ENCODE measurements at regions not wholly inside any gene's neighbourhood (a gene's known extent, or its start where the extent isn't known, plus 50 kb on each side); places are given as distances from the start of the nearest gene placed in this dataset.
"Not testable (repeated sequence)": the region's sequence is repeated elsewhere in the genome, so short reads cannot be mapped to it uniquely, and the experiment has no call there.

GRCh38 chr2:149754722-149755121 is 167.1 kb upstream of the MMADHC start:
- H2BK12ac ChIP-seq (ENCODE audit: insufficient read length, low read depth, low read length); H3K4me2 ChIP-seq (ENCODE audit: insufficient read depth, insufficient read length, low read length); H4K5ac ChIP-seq (ENCODE audit: insufficient read length, low read depth, low read length); H3K9ac ChIP-seq (ENCODE audit: extremely low read depth, insufficient read length, low read length); H3K14ac ChIP-seq (ENCODE audit: insufficient read depth, low read length); H3K27ac ChIP-seq (ENCODE audit: insufficient read length, low read depth, low read length); H2AFZ ChIP-seq (ENCODE audit: low read length); H3K27me3 Mint-ChIP-seq (ENCODE audit: low read depth); H2AK5ac ChIP-seq (ENCODE audit: insufficient read length, low read length); H3K4me1 Mint-ChIP-seq; H3K4me3 Mint-ChIP-seq; H3K79me2 ChIP-seq (ENCODE audit: insufficient read depth, low read length); H3K23me2 ChIP-seq (ENCODE audit: insufficient read length, low read depth, low read length, poor library complexity, severe bottlenecking); H2BK15ac ChIP-seq (ENCODE audit: low read depth, low read length); H3T11ph ChIP-seq (ENCODE audit: low read length); H4K20me1 ChIP-seq (ENCODE audit: control insufficient read depth, insufficient read depth, insufficient read length); H2BK20ac ChIP-seq (ENCODE audit: low read depth, low read length, poor library complexity, severe bottlenecking); H3K79me1 ChIP-seq (ENCODE audit: insufficient read depth, low read depth, low read length, poor library complexity, severe bottlenecking); H2BK120ac ChIP-seq (ENCODE audit: low read depth, low read length, poor library complexity, severe bottlenecking); H3K4me1 ChIP-seq (ENCODE audit: insufficient read depth, low read length); H3K23ac ChIP-seq (ENCODE audit: insufficient read length, low read depth, low read length); H2BK5ac ChIP-seq (ENCODE audit: insufficient read length, low read length); H4K8ac ChIP-seq (replicated peaks; ENCODE audit: insufficient read length, low read depth, low read length); H4K91ac ChIP-seq (ENCODE audit: insufficient read length, low read depth, low read length); H3K56ac ChIP-seq (ENCODE audit: insufficient read length, low read depth, low read length); DNase-seq; H3K9me3 ChIP-seq (ENCODE audit: control insufficient read depth, low read depth, low read length); H3K27me3 ChIP-seq (ENCODE audit: insufficient read depth, low read length); H3K27ac Mint-ChIP-seq; H3K4ac ChIP-seq (ENCODE audit: low read depth, low read length); H3K18ac ChIP-seq (ENCODE audit: insufficient read length, low read depth, low read length): not testable (repeated sequence)
- Mint-ChIP-seq H3K9me3 (peaks cover 11 to 18% of the 10 kb centered on the region in 2 experiments), H3K36me3 (ENCODE audit: insufficient read depth in 1 of 3, low read depth in 3 of 3) (peaks cover 5 to 14% (median 7%) of the 10 kb centered on the region in 3 experiments; a peak in 6 of 7 replicates)
- no CpG with 5 or more reads among the region's 1 CpG for WGBS (ENCODE audit: extremely low coverage, insufficient read length, low lambda C conversion rate)
